Loucy (cell line): ENCODE measurements at regions not wholly inside any gene's neighbourhood (a gene's known extent, or its start where the extent isn't known, plus 50 kb on each side); places are given as distances from the start of the nearest gene placed in this dataset.

Source experiments
- CTCF ChIP-seq: fragments of 200-600 bp; sonication (generic); conservative IDR thresholded peaks from 2 replicates; pipeline ENCODE4 v1.5.1; 2014; ENCODE audit warnings: mild to moderate bottlenecking, antibody characterized with exemption, low read length
- EZH2phosphoT487 ChIP-seq: fragments of 200-600 bp; IDR thresholded peaks from 2 replicates; pipeline ENCODE4 v1.6.1; 2018; ENCODE audit warnings: antibody characterized with exemption, mild to moderate bottlenecking, moderate library complexity, borderline replicate concordance

DNA sequence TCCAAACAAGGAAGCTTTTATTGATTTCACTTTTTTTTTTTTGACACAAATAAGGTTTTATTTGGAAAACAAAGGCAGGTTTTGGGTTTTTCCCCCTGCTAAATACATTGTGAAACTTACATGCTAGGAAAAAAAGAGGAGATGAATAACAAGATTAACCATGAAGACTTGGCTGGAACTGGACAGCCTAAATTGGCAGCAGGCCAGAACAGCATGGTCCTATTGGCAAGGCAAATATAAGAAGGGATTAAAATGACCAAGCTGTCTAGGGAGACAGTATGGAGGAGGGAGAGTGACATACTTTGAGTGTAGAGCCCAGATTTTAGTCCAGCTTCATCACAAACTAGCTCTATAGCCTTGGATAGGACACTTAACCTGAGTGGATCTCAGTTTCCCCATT, 63.9 kb upstream of the BBX start:
- TF ChIP-seq CTCF (no peak), EZH2phosphoT487 (no peak)
